Testis (tissue), 2 donors: ENCODE measurements at regions not wholly inside any gene's neighbourhood (a gene's known extent, or its start where the extent isn't known, plus 50 kb on each side); places are given as distances from the start of the nearest gene placed in this dataset.

Source experiments
- DNase-seq: peaks from one replicate; pipeline ENCODE4 v3.0.0-alpha.2; 2019
- H3K27ac ChIP-seq, 2 donors: fragments of 200-600 bp; sonication (generic); one replicate each; pipeline ENCODE4 v1.5.1; 2019
- H3K27me3 ChIP-seq: fragments of 200-600 bp; sonication (generic); one replicate; pipeline ENCODE4 v1.5.1; 2019
- H3K36me3 ChIP-seq: fragments of 200-600 bp; sonication (generic); one replicate; pipeline ENCODE4 v1.5.1; 2017; ENCODE audit warnings: low read depth; ENCODE audit errors: missing control alignments
- H3K4me1 ChIP-seq: fragments of 200-600 bp; sonication (generic); one replicate; pipeline ENCODE4 v1.5.1; 2019
- H3K4me3 ChIP-seq, 2 donors: fragments of 200-600 bp; sonication (generic); one replicate each; pipeline ENCODE4 v1.5.1; 2017 to 2019
- H3K9me3 ChIP-seq: fragments of 200-600 bp; sonication (generic); one replicate; pipeline ENCODE4 v1.5.1; 2017
- POLR2A ChIP-seq: fragments of 450-650 bp; IDR thresholded peaks from one replicate; pipeline ENCODE4 v1.6.1; 2017; ENCODE audit warnings: antibody characterized with exemption, mild to moderate bottlenecking, moderate library complexity
- WGBS, 2 donors: methylation state at CpG; one replicate each; pipeline ENCODE4 v1.1.5; 2018; 5-methylcytosine and 5-hydroxymethylcytosine counted together
- intact Hi-C: fragments of 100-400 bp; cut with DNase I; formaldehyde crosslinking; loops from one replicate; pipeline ENCODE4 v1.15.1; 2023; ENCODE audit warnings: low total_unique reads
- TF ChIP-seq, protein P1 (sequence below), 3 experiments: fragments of 450-650 bp in 2 of 3; fragments of 200-600 bp in 1 of 3; sonication (generic) in 1 of 3; IDR thresholded peaks; one replicate each; pipeline ENCODE4 v1.5.1; 2016 to 2019; ENCODE audit warnings: antibody characterized with exemption in 3 of 3, mild to moderate bottlenecking in 2 of 3, moderate library complexity in 1 of 3

DNA sequence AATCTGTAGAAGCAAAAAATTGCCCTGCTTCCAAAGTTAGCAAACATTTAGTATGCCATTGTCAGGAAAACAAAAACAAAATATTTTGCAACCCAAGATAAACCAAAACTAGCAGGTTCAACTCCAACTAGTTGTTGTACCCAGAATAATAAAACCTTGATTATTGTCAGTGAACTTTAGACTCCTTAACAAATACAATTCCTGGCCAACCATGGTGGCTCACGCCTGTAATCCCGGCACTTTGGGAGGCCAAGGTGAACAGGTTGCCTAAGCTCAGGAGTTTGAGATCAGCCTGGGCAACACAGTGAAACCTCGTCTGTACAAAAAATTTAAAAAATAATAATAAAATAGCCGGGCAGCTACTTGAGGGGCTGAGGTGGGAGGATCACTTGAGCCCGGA lies 53.6 kb upstream of the EPCAM start:
- peaks cover 13% of the 10 kb centered on the region for H3K4me1 ChIP-seq
- H3K4me3 ChIP-seq = no peak overlapping the region
- DNase-seq = no peak
- no peaks in the 10 kb centered on the region for H3K36me3 ChIP-seq
- H3K9me3 ChIP-seq = no peaks in the 10 kb centered on the region
- intact Hi-C loops = no loop called here
- H3K27ac ChIP-seq = no peak overlapping the region
- no peaks in the 10 kb centered on the region for H3K27me3 ChIP-seq
- WGBS, 2 donors = 86 to 94% methylated on average over 5 of the region's 5 CpGs
- no peak for TF ChIP-seq POLR2A

DNA sequence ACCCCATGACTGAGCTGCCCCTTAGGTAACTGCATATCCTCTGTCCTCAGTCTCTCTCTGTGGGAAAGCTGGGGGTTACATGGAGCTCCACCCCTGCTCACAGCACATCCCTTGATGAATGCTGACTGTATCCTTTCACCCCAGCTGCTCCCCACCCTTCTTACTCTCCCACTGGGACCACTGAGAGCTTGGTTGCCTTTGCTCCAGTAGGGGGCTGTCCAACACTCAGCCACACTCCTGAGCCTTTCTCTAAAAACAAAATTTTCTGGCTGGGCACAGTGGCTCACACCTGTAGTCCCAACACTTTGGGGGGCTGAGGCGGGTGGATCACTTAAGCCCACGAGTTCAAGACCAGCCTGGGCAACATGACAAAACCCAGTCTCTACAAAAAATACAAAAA lies 55.4 kb upstream of the EPCAM start:
- Histone ChIP-seq H3K27ac (no peak overlapping the region), H3K4me3 (no peak overlapping the region), H3K36me3 (no peaks in the 10 kb centered on the region), H3K9me3 (no peaks in the 10 kb centered on the region), H3K27me3 (no peaks in the 10 kb centered on the region), H3K4me1 (peaks cover 25% of the 10 kb centered on the region)
- WGBS, 2 donors = 91% methylated on average over 2 of the region's 2 CpGs
- DNase-seq = no peak
- intact Hi-C loops = no loop called here
- TF ChIP-seq POLR2A = no peak
- TF ChIP-seq, protein P1, sequence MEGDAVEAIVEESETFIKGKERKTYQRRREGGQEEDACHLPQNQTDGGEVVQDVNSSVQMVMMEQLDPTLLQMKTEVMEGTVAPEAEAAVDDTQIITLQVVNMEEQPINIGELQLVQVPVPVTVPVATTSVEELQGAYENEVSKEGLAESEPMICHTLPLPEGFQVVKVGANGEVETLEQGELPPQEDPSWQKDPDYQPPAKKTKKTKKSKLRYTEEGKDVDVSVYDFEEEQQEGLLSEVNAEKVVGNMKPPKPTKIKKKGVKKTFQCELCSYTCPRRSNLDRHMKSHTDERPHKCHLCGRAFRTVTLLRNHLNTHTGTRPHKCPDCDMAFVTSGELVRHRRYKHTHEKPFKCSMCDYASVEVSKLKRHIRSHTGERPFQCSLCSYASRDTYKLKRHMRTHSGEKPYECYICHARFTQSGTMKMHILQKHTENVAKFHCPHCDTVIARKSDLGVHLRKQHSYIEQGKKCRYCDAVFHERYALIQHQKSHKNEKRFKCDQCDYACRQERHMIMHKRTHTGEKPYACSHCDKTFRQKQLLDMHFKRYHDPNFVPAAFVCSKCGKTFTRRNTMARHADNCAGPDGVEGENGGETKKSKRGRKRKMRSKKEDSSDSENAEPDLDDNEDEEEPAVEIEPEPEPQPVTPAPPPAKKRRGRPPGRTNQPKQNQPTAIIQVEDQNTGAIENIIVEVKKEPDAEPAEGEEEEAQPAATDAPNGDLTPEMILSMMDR (IDR thresholded peaks at IDR 0.05) = no peak

DNA sequence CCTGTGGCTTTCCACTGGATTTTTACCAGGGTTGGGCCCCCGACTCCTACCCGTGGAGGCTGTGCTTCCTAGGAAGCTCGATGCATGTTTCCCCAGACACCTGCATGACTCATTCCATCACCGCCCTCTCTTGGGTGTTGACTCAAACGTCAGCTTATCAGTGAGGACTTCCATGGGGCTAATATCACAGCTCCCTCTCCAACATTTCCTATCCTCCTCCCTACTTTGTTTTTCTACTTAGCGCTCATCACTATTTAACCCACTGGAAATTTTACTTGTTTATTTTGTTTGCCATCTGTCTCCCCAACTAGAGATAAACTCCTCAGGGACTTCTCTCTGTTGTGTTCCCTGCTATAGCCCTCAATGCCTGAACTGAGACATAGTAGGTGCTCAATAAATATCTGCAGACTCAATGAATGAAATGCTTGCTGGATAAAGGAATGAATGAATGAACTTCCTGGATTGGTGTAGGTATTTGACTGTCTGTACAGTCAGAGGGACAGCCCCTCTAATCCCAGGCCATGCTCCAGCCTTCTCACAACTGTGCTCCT lies 55.9 kb upstream of the EPCAM start:
- intact Hi-C loops = no loop called here
- no peaks in the 10 kb centered on the region for H3K9me3 ChIP-seq
- H3K27ac ChIP-seq = no peak overlapping the region
- no peak for TF ChIP-seq POLR2A
- TF ChIP-seq, protein P1 (IDR thresholded peaks at IDR 0.05) = no peak
- no peaks in the 10 kb centered on the region for H3K36me3 ChIP-seq
- DNase-seq = no peak
- 78 to 79% methylated on average over 6 of the region's 6 CpGs for WGBS, 2 donors
- H3K4me1 ChIP-seq = peaks cover 25% of the 10 kb centered on the region
- H3K27me3 ChIP-seq = no peaks in the 10 kb centered on the region
- H3K4me3 ChIP-seq = no peak overlapping the region

DNA sequence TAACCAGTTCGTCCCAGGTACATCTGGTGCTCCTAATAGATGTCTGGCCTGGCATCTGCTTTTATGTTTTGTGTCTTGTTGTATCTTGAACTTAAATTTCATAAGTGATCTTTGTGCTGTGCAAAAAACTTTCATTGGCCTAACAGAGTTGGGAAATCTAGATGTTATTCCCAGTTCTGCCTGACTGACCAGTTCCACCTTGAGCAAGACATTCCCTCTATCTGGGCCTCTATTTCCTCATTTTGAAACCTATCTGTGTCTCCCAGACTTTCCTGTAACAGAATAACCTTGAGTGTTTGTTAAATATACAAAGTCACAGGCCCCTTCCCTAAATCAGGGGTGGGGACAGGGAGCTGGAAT lies 56.6 kb upstream of the EPCAM start:
- Histone ChIP-seq H3K4me1 (peaks cover 25% of the 10 kb centered on the region), H3K27me3 (no peaks in the 10 kb centered on the region), H3K36me3 (no peaks in the 10 kb centered on the region), H3K27ac (no peak overlapping the region), H3K4me3 (no peak overlapping the region), H3K9me3 (no peaks in the 10 kb centered on the region)
- intact Hi-C loops = no loop called here
- TF ChIP-seq, protein P1 (IDR thresholded peaks at IDR 0.05) = no peak
- TF ChIP-seq POLR2A = no peak
- no peak for DNase-seq
- 68 to 71% methylated on average over 1 of the region's 1 CpG for WGBS, 2 donors

DNA sequence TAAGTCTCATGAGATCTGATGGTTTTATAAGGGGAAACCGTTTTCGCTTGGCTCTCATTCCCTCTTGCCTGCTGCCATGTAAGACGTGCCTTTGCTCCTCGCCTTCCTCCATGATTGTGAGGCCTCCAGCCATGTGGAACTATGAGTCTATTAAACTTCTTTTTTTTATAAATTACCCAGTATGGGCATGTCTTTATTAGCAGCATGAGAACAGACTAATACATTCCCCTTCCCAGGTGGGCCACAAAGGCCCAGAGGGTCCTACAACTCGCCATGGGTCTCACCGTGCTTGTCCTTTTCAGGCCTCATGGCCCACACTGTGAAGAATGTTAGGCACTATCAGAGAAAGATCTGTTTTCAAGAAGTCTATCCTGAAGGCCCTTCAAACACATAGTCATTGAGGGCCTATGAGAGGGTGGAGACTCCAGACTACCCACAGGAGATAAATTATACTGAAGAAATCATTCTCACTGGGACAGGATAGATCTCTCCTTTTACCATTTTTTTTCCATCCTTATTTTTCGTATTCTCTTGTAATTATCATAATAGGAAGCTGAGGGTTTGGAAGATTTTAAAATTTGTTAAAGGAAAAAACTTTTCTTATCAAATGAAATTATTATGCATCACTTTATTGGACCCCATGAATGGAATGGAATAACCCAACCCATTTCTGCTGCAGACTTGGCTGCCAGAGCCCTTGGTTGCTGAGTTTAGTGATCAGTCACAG lies 57.2 kb upstream of the EPCAM start:
- DNase-seq = no peak
- intact Hi-C loops = no loop called here
- TF ChIP-seq, protein P1 (IDR thresholded peaks at IDR 0.05) = no peak
- no peak for TF ChIP-seq POLR2A
- Histone ChIP-seq H3K27ac (peak overlapping the region; percentile 52 to 58), H3K36me3 (no peaks in the 10 kb centered on the region), H3K9me3 (no peaks in the 10 kb centered on the region), H3K4me3 (no peak overlapping the region), H3K4me1 (peaks cover 25% of the 10 kb centered on the region), H3K27me3 (no peaks in the 10 kb centered on the region)
- WGBS, 2 donors = 92 to 95% methylated on average over 7 of the region's 7 CpGs
